Embryonic facial prominence (tissue), 1 donor: ENCODE measurements at regions not wholly inside any gene's neighbourhood (a gene's known extent, or its start where the extent isn't known, plus 50 kb on each side); places are given as distances from the start of the nearest gene placed in this dataset.

Experiments used
- DNase-seq: peaks from one replicate; pipeline ENCODE4 v3.0.0-alpha.2; 2016; ENCODE audit errors: extremely low spot score

DNA sequence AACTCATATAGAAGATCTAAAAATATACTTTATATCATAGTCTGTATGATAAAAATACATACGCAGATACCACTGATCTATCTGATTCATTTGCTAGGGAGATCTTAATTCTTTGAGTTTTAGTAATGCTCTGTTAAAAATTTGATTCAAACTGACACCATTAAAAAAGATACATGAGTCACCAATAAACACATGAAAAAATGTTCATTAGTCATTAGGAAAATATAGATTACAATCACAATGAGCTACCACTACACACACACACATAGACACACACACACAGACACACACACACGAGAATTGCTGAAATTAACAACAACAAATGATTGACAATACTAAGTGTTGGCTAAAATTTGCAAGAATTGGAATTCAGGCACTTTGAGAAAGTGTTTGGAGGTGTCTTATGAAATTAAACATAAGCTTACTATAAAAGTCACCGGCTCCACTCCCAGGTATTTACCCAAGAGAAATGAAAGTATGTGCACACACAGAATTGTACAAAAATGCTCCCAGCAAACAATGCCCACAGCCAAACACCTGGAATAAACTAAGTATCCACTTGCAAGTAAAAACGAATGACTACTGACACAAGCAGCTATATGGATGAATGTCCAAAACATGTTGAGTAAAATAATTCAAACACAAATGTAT lies 117.7 kb upstream of the GGTLC1 start:
- no peak for DNase-seq

DNA sequence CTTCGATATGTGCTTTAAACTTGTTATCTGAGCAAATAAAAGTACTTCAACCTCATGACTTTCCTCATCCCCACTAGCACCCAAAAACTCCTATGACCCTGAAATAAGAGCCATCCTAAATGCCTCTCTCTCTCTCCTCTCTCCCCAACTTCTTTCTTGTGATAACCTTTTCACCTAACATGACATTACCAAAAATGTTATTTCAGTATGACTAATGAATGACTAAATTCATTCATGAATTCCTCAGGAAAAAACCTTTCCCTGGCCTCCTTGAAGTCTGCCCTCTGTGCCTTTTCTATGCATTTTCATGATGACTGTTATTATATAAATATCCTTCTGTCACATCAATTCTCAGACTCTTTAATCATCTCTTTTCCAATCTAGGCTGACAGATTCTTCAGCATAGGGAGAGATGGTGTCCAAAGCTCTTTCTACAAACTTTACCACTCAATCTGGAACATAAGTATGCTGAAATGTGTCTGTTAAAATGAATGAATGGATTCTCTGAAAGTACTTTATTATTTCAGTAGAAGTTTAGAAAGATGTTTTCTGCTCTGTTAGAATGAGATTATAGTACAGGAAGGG lies 114.3 kb upstream of the GGTLC1 start:
- DNase-seq, result no peak

DNA sequence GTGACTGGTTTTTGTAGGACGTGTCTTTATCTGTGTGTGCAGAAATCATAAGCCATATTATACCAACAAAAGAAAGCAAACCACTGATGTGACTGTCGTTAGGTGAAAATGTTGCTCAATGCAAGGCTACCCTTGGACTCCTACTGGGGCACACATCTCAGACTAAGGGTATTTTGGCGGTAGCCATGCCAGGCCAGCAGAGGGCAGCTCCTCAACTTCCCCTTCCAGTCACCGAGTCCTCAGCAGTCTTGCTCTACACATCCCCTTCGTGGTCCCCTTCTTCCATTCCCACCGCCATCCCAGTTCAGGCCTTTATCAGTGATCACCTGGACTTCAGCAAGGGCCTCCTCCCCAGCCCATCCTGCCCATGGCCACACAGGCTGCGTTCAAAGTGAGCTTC lies 113.7 kb upstream of the GGTLC1 start:
- DNase-seq, result no peak

DNA sequence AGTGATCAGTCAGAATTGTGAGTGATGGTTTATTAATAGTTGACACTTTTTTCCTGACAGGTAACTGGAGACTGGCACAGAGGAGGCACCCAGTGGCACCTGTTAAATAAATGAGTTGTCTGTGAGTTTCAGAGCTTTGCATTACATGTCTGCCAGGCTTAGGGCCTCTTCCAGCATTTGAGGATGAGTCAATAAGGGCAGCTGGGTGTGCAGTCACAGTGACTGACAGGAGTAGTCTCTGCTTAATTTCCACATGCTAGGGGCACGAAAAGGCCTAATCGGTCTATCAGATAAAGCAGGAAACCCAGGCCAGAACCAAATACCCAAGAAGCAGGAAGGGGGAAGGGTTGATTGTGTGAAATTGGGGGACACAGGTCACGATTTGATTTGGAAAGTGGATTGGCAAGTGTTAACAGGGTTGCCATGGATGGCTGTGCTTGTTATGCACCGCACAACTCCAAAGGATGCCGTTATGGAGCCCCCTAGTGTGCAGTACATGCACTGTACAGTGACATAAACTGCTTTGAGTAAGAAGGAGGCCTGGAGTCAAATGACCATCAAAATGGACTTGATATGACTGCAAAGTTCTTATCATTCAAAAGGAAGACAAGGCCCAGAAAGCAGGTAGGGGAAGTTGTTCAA lies 111.9 kb upstream of the GGTLC1 start:
- DNase-seq, result no peak

DNA sequence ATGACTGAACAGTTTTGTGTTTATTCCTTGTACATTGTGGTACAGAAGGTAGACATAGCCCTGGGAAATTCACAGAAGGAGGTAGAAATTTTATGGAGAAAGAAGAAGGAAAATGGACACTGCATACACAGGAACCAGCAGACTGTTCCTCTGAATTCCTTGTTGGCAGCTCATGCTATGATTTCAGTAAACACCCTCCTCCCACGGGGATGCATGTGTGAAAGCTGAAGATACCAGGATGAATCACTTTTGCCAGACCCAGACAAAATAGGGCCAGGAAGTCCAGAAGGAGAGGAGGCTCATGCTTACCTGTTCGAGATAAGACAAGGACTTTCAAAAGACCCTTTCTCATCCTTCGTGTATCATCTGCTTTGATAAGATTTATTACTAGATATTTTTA lies 110.3 kb upstream of the GGTLC1 start:
- no peak for DNase-seq

DNA sequence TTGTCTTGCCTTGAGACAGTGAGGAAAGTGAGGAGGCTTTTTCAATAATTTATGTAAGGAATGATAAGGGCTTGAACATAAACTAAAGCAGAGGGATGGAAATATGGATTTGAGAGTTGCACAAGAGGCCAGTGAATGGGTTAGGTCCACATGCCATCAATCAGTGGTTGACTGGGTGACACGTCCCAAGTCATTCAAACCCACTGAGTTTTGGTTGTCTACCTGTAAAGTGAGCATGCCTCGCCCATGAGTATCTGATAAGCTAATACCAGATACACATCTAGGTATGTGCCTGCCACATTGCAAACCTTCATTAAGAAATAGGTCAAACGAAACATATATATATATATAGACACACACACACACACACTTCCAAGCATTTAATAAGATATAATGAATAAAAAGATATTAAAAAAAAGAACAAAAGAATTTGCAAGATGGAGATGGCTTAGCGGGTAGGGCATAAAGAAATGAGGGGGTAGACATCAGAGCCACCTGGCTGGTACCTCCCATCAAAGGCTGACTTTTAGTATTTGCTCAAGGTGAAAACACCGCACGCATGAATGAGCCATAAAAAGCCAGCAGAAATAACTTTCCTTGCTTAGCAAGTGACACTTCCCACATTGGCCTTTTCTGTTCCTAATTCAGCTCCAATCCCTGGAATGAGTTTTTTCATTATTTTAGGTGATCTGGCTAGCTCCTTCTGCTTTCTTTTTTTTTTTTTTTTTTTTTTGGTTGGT lies 109.1 kb upstream of the GGTLC1 start:
- no peak for DNase-seq

DNA sequence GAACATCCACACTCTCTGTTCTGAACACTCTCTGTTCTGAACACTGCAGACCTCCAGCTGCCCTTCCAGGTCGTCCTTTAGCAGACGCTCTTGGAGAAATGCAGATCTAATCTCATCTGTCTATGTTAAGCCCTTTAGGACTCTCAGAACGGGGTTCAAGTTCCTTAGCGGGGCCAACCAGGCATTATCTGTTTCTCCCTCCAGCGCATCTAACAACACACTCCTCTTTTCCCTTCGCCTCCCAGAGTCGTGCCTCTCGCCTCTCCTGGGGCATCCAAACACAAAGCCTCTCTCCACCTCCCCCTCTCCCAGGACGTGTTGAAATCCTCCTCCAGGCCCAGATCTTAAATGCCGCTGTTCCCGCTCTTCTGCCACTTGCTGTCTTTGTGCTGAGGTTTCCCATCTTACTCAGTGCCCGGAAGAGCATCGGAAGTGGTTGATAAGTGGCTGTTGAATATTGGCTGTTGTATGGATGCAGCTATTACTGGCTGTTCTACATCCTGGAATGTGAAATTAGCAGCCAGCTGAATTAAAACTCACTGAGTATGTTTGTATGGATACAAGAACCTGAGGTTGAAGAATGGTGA lies 108.4 kb upstream of the GGTLC1 start:
- no peak for DNase-seq

DNA sequence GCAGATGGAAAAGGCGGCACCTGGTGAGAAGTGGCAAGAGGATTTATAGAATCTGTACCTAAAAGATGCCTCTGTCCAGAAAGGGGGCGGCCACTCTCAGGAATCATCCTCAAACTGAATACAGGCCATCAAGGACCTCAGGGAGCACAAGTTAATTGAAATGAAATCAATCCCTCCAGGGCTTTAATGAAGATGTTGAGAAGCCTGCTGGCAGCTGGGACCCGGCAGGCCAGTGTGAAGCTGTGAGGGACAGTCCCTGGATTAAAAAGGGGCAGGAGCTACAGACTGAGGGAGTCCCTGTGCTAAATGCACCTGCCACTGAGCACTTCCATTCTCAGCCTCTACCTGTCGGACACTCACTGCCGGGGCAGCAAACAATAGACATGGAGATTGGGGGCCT lies 107.7 kb upstream of the GGTLC1 start:
- no peak for DNase-seq

DNA sequence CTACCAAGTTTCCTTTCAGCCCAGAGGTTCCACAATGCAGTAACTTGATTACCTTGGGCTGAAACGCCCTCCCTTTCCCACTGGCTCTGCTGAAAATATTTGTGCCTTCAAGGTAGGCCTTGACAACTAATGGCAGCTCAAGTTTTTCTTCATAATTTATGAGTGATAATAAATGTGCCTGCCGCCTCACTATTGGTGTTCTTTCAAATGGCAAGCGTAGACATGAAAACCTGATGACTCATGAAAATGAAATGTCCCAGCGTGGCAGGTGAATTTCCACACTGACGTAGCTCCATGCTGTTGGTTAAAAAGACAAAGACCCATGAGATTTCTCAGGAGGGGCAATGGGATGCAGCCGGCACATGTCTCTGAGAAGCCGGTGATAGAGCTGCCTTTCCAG lies 107.2 kb upstream of the GGTLC1 start:
- DNase-seq, result no peak

DNA sequence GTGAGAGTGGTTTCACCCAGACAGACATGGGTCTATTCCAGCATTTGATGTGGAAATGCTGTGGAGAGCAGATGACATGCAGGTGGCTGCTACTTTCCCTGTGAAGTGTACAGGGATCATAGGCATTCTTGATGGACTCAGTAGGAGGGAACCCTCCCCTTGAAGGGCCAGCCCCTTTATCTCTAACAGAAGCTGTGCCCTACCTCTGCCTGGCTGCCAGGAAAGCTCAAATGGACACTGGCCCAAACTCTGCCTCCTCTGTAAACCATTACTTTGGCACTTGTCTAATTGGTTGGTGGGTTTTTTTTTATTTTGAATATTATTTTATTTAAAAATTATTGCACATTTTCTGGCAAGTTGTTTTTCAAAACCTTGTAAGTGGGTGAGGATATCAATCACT lies 106.7 kb upstream of the GGTLC1 start:
- no peak for DNase-seq

DNA sequence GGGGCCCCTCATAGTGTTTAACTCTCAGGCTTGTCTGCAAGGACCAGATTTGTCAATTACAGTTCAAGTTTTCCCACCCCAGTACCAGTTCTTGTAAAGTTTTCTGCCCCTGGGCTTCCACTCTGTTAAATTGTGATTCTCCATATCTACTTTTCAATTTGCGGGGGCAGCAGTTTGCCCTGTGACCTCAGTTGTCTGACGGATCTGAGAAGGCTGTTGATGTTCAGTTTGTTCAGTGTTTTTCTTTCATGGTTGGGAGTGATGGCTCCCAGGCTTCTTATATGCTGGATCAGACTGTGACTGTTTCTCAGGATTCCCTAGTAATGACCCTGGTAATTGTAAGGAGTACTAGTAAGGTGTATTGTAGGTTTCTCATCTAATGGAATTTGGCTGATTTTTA lies 101.0 kb upstream of the GGTLC1 start:
- no peak for DNase-seq

DNA sequence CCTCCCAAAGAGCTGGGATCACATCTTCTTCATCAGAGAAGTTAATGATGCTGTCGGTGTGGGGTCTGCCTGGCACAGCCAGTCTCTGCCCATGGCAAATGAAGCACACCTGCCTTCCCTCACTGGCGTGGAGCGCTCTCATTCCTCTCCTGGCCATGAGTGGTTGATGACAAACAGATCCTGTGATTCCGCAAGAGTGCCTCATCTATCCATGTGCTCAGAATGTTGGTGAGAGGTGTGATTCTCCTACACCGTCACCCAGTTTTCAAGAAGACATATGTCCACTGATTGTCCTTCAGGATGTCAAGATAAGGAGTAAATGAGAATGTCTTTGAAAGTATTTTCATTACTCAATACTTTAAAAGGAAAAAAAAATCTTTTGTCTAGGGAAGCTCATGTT lies 97.5 kb upstream of the GGTLC1 start:
- no peak for DNase-seq

DNA sequence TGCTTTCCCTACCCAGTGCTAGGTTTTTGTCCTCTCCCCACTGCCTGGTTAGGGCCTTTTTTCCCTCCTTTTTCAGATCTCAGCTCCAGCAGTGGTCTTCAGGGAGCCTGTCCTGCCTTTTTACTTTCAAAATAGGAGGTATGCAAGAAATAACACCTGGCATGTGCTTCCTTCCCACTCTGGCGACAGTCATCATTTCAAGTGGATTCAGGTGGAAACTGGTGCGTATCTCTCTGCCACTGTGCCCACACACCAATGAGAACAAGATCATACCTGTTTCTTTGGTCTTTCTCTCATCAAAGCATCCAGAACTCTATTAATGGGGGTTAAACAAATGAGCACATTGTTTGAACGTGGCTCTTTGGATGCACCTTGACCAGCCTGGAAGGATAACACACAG lies 95.7 kb upstream of the GGTLC1 start:
- DNase-seq, result no peak

DNA sequence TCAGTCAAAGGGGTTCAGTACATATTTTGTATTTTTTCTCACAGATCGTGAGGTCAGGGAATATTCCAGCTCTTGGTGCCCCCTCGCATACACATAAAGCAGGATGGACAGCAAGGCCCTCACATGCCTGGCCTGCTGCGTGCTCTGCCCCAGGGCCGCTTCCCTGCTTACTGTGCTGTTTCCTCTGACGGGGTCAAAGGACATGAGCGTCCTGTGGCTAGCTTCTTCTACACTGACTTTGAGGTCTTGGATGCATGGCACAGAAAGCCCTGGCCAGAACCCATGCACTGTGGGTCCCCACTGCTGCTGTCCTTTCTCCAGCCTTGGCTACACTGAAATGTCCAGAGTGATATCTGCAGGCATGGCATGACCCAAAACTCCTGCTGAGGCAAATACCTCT lies 92.5 kb upstream of the GGTLC1 start:
- DNase-seq, result no peak

DNA sequence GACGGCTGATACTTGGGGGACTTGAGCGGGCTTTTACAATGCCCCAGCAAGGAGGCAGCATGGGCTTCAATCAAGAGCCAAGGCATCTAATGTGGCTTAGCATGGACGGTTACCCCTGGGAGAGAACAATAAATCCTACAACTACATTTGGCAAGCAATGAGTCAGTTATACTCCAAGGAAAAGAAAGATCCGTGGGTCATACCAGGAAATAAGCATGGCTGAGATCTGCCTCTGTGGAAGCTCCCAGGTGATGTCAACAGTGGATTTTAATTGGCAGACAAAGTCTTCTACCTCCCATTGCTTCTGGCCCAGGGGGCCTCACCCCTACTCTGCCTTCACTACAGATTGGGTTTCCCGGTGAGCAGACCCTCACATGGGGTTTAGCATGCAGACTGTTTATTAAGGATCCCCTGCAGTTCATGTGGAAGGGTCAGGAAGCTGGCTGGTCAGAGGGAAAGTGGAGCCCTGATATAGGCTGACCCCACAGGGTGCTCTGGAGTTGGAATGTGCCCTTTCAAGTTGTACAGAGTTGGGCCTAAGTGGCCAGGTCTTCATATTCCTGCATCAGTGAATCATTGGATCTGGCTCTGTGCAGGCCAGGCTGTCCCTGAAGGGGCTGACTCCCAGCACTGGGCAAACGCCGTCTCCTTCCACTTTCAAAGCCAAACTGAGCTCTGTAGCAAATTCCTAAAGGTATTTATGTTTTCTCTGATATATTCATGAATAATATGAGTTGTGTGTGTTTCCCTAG lies 91.3 kb upstream of the GGTLC1 start:
- DNase-seq, result no peak

DNA sequence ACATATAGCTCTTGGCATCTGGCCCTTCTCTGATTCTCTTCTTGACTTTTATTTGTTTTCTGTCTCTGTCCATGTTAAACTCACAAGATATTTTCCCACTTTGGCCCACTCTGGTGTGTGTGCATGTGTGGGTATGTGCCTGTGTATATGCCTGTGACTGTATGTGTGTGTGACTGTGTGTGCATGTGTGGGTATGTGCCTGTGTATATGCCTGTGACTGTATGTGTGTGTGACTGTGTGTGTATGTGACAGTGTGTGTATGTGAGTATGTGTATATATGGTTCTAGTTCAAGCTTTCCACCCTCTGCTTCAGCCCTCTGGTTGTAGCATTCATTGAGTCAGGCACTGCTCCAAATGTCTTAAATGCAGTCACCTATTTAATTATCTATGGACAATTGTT lies 88.6 kb upstream of the GGTLC1 start:
- DNase-seq, result no peak

DNA sequence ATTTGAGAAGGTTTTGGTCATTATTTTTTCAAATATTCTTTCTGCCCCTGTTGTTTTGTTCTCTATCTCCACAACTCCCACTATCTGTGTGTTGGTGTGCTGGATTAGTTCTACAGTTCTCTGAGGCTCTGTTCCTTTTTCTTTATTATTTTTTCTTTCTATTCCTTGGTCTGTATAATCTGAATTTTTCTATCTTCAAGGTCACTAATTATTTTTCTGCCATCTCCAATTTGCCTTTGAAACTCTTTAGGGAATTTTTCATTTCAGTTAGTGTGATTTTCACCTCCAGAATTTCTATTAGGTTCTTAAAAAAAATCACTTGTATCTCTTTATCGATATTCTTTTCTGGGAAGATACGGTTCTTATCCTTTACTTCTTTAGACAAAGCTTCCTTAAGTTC lies 82.1 kb upstream of the GGTLC1 start:
- no peak for DNase-seq

DNA sequence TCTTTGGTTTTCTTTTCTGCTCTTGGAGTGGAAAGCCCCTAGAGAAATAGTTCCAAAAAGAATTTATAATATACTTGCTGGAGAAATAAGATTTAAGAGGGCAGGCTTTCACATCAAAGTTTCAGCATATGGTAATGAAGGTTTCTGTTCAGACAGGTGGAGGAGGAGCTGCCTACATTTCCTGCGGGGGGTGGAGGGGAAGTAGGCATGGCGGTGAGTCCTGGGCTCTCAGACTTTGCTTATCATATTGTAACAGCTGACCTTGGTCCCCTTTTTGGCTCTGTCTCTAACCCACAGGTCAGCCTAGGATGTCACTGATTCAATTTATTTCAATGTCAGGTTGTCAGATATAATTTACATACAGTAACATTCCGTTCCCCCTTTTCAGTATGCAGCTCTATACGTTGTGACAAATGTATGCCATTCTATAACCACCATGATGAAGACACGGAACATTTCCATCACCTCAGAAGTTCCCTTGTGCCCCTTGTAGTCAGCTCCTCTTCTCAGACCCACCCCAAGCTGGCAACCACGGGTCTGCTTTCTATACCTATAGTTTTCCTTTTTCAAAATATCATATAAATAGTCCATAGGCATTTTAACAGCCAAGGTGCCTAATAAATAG lies 77.6 kb upstream of the GGTLC1 start:
- DNase-seq, result no peak

DNA sequence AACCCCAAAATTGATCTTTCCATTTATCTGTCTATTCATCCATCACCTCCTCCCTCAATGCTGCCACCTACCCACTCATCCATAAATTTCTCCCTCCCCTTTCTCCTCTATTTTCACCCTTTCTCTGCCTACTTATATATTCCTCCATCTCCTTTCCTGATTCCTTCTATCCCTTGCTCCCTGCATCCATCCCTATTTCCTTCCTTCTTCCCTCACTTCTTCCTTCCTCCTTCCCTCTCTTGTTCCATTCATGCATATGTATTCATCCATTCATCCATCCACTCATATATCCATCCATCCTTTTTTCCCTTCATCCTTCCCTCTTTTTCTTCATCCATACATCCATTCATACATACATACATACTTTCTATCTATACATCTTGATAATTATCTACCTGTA lies 76.3 kb upstream of the GGTLC1 start:
- no peak for DNase-seq

DNA sequence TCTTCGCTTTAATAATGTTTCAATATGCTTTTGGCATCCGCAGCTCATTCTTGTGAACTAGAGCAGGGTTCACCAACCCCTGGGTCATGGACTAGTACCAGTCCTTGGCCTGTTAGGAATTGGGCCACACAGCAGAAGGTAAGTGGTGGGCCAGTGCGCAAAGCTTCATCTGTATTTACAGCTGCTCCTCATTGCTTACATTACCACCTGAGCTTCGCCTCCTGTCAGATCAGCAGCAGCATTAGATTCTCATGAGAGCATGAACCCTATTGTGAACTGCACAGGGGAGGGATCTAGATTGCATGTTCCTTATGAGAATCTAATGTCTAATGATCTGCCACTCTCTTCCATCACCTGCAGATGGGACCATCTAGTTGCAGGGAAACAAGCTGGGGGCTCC lies 75.5 kb upstream of the GGTLC1 start:
- no peak for DNase-seq

DNA sequence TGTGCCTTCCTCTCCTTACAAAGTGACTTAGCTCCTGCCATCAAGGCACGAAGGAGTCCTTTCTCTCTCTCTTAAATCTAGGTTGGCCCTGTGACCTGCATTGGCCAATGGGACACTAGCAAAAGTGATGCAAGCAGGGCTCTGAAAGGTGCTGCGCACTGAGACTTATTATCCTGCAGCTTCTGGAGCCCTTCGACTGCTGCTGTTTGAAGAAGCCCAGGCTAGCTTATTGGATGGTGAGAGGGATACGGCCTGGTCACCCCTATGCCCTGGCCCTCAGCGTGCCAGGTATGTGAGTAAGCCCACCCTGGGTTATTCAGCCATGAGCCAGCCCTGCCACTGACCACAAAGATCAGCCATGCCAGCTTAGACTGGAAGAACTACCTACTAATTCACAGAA lies 74.5 kb upstream of the GGTLC1 start:
- no peak for DNase-seq
